HG02610 (cell line): ENCODE measurements at regions not wholly inside any gene's neighbourhood (a gene's known extent, or its start where the extent isn't known, plus 50 kb on each side); places are given as distances from the start of the nearest gene placed in this dataset.
"Not testable (repeated sequence)": the region's sequence is repeated elsewhere in the genome, so short reads cannot be mapped to it uniquely, and the experiment has no call there.

Source experiments
- ATAC-seq: cut with Tn5 transposase; IDR thresholded peaks from one replicate; pipeline ENCODE4 v1.9.1; 2021; ENCODE audit warnings: mild to moderate bottlenecking, moderate library complexity; ENCODE audit not compliant: unreplicated experiment

GRCh38 chr7:87007038-87007437 is 52.4 kb downstream of the ELAPOR2 start:
- ATAC-seq = no peak

GRCh38 chr7:87004956-87005355 is 54.5 kb downstream of the ELAPOR2 start:
- ATAC-seq = no peak

GRCh38 chr7:87003872-87004798 is 55.3 kb downstream of the ELAPOR2 start:
- ATAC-seq = no peak

GRCh38 chr7:87001214-87001613 is 58.2 kb downstream of the ELAPOR2 start:
- no peak for ATAC-seq

- ATAC-seq = no peak
Measured at GRCh38 chr7:87000344-87000743, 59.1 kb downstream of the ELAPOR2 start.

- ATAC-seq = no peak
Measured at GRCh38 chr7:86999750-87000149, 59.7 kb downstream of the ELAPOR2 start.

GRCh38 chr7:86995814-86996213 is 63.6 kb downstream of the ELAPOR2 start:
- ATAC-seq = no peak

- ATAC-seq = no peak
Measured at GRCh38 chr7:86995052-86995725, 64.3 kb downstream of the ELAPOR2 start.

- no peak for ATAC-seq
Measured at GRCh38 chr7:86991771-86992191, 67.7 kb downstream of the ELAPOR2 start.

GRCh38 chr7:86991093-86991769 is 68.2 kb downstream of the ELAPOR2 start:
- ATAC-seq = no peak

GRCh38 chr7:86989407-86989806 is 70.0 kb downstream of the ELAPOR2 start:
- ATAC-seq = no peak

- ATAC-seq = not testable (repeated sequence)
Measured at GRCh38 chr7:86987834-86988233, 71.6 kb downstream of the ELAPOR2 start.

- not testable (repeated sequence) for ATAC-seq
Measured at GRCh38 chr7:86987358-86987757, 72.1 kb downstream of the ELAPOR2 start.

GRCh38 chr7:86985342-86985741 is 74.1 kb downstream of the ELAPOR2 start:
- not testable (repeated sequence) for ATAC-seq

- not testable (repeated sequence) for ATAC-seq
Measured at GRCh38 chr7:86983654-86984053, 75.8 kb downstream of the ELAPOR2 start.

- ATAC-seq = not testable (repeated sequence)
Measured at GRCh38 chr7:86981937-86982336, 77.5 kb downstream of the ELAPOR2 start.

GRCh38 chr7:86981127-86981526 is 78.3 kb downstream of the ELAPOR2 start:
- ATAC-seq = no peak

- ATAC-seq = no peak
Measured at GRCh38 chr7:86980223-86980622, 79.2 kb downstream of the ELAPOR2 start.

GRCh38 chr7:86978808-86979506 is 80.5 kb downstream of the ELAPOR2 start:
- peak; percentile 99 for ATAC-seq

- ATAC-seq = no peak
Measured at GRCh38 chr7:86976958-86977357, 82.5 kb downstream of the ELAPOR2 start.

GRCh38 chr7:86975914-86976313 is 83.5 kb downstream of the ELAPOR2 start:
- no peak for ATAC-seq
